ENCODE measurements at regions not wholly inside any gene's neighbourhood (a gene's known extent, or its start where the extent isn't known, plus 50 kb on each side); places are given as distances from the start of the nearest gene placed in this dataset.

GRCh38 chr5:73395256-73395655 is 53.3 kb downstream of the FOXD1 start:
- no peak for DNase-seq (ENCODE audit: low read depth)

GRCh38 chr5:73394610-73395009 is 54.0 kb downstream of the FOXD1 start:
- no peak for DNase-seq (ENCODE audit: low read depth)

GRCh38 chr5:73393611-73394489 is 54.7 kb downstream of the FOXD1 start:
- DNase-seq (ENCODE audit: low read depth), result no peak

- DNase-seq (ENCODE audit: low read depth), result no peak
Observed at GRCh38 chr5:73392775-73393174, 55.8 kb downstream of the FOXD1 start.

- DNase-seq (ENCODE audit: low read depth), result peak; percentile 35
Observed at GRCh38 chr5:73391441-73391881, 57.1 kb downstream of the FOXD1 start.

- no peak for DNase-seq (ENCODE audit: low read depth)
Observed at GRCh38 chr5:73390972-73391371, 57.6 kb downstream of the FOXD1 start.

- DNase-seq (ENCODE audit: low read depth), result no peak
Observed at GRCh38 chr5:73388740-73389139, 59.8 kb downstream of the FOXD1 start.

- DNase-seq (ENCODE audit: low read depth), result peak; percentile 48
Observed at GRCh38 chr5:73388306-73388684, 60.3 kb downstream of the FOXD1 start.

GRCh38 chr5:73387601-73388305 is 60.8 kb downstream of the FOXD1 start:
- DNase-seq (ENCODE audit: low read depth), result no peak

GRCh38 chr5:73387149-73387591 is 61.4 kb downstream of the FOXD1 start:
- DNase-seq (ENCODE audit: low read depth), result peak; percentile 45

- no peak for DNase-seq (ENCODE audit: low read depth)
Observed at GRCh38 chr5:73384861-73385260, 63.7 kb downstream of the FOXD1 start.

GRCh38 chr5:73382401-73382740 is 66.2 kb downstream of the FOXD1 start:
- DNase-seq (ENCODE audit: low read depth), result no peak

GRCh38 chr5:73381590-73382400 is 66.8 kb downstream of the FOXD1 start:
- no peak for DNase-seq (ENCODE audit: low read depth)

- DNase-seq (ENCODE audit: low read depth), result no peak
Observed at GRCh38 chr5:73380710-73381589, 67.6 kb downstream of the FOXD1 start.

GRCh38 chr5:73380041-73380440 is 68.5 kb downstream of the FOXD1 start:
- DNase-seq (ENCODE audit: low read depth), result no peak

GRCh38 chr5:73379435-73379834 is 69.1 kb downstream of the FOXD1 start:
- no peak for DNase-seq (ENCODE audit: low read depth)

- no peak for DNase-seq (ENCODE audit: low read depth)
Observed at GRCh38 chr5:73378765-73379164, 69.8 kb downstream of the FOXD1 start.

- DNase-seq (ENCODE audit: low read depth), result no peak
Observed at GRCh38 chr5:73378070-73378469, 70.5 kb downstream of the FOXD1 start.

- DNase-seq (ENCODE audit: low read depth), result peak; percentile 89
Observed at GRCh38 chr5:73376618-73377170, 71.9 kb downstream of the FOXD1 start.

- no peak for DNase-seq (ENCODE audit: low read depth)
Observed at GRCh38 chr5:73375949-73376348, 72.6 kb downstream of the FOXD1 start.

- DNase-seq (ENCODE audit: low read depth), result no peak
Observed at GRCh38 chr5:73375191-73375545, 73.4 kb downstream of the FOXD1 start.

All from ELR (cell line).